HG03175 (cell line): ENCODE measurements at regions not wholly inside any gene's neighbourhood (a gene's known extent, or its start where the extent isn't known, plus 50 kb on each side); places are given as distances from the start of the nearest gene placed in this dataset.
"Not testable (repeated sequence)": the region's sequence is repeated elsewhere in the genome, so short reads cannot be mapped to it uniquely, and the experiment has no call there.

Source experiments
- ATAC-seq: cut with Tn5 transposase; IDR thresholded peaks from one replicate; pipeline ENCODE4 v1.9.1; 2021; ENCODE audit warnings: mild to moderate bottlenecking, moderate library complexity; ENCODE audit not compliant: unreplicated experiment

GRCh38 chr6:92428448-92428847 lies 990.9 kb downstream of the EPHA7 start:
- no peak for ATAC-seq

DNA sequence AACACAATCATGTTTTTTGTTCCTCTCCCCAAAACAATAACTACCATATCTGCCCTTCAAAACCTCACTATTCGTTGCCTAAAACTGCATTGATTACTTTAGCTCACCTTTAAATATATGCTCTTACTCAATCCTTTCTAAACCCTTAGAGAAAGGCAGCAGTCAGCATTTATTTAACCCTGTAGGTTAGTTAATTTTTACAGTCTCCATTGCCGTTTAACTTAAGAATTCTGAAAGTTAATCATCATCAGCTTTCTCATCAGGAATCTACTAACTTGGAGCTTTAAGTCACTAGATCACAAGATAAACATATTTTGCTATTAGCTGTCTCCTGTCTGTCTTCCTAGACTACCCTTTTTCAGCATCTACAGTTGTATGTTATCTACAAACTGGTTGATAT lies 991.9 kb downstream of the EPHA7 start:
- ATAC-seq, result no peak

DNA sequence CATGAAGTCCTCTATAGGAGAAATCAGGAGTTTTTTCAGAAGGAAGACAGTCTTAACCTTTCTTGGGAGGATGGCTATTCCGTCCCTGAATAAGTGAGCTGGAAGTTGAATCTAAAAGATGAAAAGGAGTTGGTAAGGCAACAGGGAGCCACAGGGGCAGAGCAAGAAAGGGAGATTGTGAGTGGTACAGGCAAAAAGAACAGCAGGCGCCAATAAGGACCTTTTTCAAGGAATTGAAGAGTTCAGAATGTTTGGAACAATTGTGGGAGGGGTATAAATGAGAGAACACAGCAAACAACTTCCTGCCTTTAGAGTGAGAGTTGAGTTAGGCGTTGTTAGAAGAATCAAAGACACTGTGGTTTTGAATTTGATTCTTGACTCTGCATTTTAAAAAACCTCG lies 1003.7 kb downstream of the EPHA7 start:
- no peak for ATAC-seq

- ATAC-seq, result no peak
Measured at GRCh38 chr6:92408350-92408749, 1011.0 kb downstream of the EPHA7 start.

GRCh38 chr6:92404281-92404680 lies 1015.1 kb downstream of the EPHA7 start:
- no peak for ATAC-seq

DNA sequence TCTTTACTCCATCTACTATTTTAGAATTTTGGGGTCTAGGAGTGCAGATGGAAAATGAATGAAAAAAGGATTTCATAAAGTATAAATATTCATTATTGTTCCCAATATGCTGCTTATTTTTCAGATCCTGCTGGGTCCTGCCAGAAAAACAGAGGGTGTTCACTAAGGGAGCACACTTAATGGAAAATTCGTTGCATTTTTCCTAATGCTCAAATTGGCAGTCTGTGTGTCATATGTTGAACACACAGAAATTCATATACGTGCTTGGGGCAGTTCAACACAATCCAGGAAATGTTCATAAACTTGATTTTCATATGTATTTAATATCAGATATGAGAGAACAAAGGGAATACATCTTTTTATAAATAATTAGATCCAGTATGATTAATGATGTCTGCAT lies 1019.4 kb downstream of the EPHA7 start:
- ATAC-seq, result no peak

GRCh38 chr6:92388706-92389105 lies 1030.7 kb downstream of the EPHA7 start:
- ATAC-seq, result not testable (repeated sequence)

DNA sequence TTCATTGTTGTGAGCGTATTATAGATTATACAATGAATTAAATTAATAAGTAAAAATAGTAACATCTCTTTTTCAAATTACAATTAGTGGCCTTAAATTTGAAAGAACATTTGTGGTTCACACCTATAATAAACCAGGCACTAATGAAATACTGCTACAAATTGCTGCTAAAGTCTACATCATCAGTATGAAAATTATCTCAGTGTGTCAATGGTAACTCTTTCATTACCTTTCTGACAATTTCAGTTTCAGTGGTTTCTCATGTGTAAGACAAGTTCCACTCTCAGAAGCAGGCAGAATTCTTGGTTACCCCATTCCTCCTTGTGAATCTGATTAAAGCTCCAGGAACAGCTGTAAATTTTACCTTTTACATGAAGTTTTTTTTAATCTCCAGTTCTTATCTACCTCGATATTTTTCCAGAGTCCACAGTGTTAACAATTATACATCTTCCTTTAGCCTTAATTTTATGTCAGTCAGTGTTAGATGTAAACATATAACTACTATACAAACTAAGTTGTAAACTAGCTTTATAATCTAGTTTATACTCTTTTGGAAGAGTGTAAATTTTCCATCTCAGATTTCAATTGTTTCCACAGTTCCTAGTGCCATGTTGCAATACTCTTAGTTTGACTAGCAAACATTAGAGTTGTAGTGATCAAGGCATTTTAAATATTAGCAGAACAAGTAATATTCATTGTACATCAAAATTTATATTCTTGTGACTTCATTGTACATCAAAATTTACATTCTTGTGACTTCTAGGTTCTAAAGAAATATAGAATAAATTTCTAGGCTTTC lies 1038.4 kb downstream of the EPHA7 start:
- ATAC-seq, result no peak

DNA sequence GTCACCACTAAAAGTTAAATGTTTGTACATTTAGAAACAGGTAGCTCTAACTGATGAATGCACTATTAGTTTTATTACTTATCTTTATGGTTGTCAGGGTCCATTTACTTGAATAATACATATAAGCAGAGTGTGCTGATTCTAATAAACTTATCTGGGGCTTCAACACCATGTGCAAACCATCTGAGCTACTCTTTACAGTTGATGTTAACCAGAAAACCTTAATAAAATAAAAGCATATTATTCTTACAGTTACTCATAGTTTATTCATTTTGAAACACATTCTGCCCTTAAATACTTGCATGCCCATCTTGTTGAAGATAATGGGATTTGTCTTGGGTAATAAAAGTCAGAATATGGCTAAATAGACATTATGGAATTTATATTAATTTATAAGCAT lies 1042.2 kb downstream of the EPHA7 start:
- no peak for ATAC-seq

GRCh38 chr6:92376691-92377090 lies 1042.7 kb downstream of the EPHA7 start:
- no peak for ATAC-seq

- ATAC-seq, result no peak
Measured at GRCh38 chr6:92371211-92372208, 1047.8 kb downstream of the EPHA7 start.

DNA sequence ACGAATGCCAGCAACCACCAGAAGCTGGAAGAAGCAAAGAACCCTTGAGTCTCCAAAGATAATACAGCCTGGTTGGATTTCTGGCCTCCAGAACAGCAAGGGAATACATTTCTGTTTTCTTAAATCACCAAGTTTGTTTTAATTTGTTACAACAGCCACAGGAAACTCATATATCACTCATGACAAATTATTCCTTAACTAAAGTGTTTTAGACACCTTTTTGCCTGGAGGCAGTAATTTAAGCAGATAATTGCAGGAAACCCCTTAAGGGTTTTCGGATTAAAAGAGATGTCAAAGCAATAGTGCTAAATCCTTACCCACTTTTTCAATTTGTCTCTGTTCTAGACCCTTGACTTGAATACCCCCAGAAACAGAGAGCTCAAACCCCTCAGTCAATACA lies 1050.0 kb downstream of the EPHA7 start:
- no peak for ATAC-seq

DNA sequence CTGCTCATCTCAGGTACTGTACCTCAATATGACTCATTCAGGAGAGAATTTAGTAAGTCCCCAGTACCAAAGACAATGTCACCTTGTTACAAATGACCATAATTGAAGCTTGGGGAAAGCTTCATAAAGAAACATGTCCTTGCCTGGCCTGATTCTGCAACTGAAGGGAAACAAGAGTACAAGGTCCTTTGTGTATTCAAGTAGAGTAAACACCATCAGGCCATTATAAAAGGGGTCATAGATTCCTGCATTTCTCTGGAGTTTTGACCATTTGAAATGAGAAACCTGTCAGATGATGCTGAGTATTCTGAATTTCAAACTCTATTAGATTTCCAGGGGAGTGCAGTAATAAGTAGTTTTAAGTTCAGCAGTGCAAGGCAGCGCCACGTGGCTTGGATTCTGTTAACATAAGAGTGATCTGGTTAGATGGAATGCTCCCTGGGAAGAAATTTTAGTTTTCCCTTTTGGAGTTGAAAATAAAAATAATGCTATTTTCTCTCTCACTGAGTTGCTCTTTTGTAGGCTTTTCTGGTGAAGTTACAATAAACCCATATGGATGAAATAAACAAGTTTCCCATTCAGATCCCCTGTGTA lies 1054.3 kb downstream of the EPHA7 start:
- no peak for ATAC-seq

GRCh38 chr6:92363111-92363510 lies 1056.2 kb downstream of the EPHA7 start:
- no peak for ATAC-seq

GRCh38 chr6:92362404-92362803 lies 1057.0 kb downstream of the EPHA7 start:
- ATAC-seq, result no peak

GRCh38 chr6:92361990-92362389 lies 1057.4 kb downstream of the EPHA7 start:
- no peak for ATAC-seq

DNA sequence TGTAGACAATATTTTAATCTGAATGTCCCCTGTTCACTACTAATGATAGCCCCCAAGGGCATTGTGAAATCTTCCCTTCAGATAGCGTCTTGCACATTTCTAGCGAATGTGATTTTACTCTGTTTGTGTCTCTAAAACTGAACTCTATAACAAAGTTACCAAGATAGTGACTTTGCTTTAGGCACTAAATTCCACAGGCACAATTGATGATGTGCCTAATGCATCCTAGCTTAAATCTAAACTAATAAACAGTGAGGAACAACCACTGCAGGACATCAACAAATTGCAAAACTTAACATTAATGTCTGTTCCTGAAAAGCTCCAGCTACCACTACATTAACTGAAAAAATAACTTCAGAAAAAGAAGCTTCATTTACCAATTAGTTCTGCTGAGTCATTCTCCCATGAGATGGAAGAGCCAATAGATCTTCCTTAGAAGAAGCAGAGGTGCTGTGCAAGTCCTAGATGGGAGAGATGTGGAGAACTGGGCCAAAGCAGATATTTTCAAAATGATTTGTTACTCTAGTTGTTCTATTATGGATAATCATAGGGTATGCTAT lies 1065.0 kb downstream of the EPHA7 start:
- no peak for ATAC-seq

- ATAC-seq, result no peak
Measured at GRCh38 chr6:92352130-92352529, 1067.2 kb downstream of the EPHA7 start.

DNA sequence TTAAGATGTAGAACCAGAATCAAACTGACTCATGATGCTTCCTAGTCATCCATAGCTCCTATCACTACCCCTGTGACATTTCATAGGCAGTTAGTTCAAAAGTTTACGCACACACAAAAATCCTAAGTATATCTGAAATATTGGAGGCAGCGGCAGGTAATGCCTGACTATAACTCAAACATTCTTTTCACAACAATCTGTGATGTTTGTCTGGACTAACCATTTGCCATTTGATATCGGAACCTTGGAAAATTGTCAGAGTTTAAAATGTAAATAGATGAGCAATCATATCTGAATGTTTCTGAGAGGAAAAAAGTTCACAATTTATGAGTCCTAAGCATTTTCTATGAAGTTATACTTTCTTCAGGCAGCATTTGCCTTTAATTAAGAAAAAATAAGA lies 1078.2 kb downstream of the EPHA7 start:
- no peak for ATAC-seq

DNA sequence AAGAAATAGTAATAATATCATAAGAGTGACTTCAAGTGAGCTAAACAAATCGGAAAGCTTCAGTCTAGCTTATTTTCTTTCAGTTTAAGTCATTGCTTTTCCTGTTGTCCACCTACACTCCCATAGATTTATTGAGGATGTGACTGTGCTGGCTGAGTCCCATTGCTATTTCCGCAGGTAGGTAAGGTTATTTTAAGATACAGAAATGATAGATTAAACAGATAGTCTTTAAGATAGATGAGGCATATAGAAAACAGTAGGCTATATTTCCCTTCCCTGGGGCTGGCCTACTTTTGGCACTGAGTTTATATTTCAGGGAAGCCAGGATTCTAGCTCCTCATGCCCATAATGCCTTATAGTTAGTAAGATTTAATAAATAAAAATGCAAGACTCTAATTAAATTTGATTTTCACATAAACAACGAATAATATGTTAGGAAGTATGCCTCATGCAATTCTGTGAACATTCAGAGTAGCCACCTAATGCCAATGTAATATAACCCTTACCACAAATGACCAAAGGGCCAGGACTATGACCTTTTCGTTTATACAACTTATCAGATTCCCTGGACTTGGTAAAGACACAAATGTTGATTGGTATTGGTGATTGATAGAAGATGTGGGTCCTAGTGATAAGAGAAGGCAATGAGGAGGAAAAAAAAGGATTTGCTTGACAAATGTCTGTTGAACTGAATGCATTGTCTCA lies 1079.3 kb downstream of the EPHA7 start:
- ATAC-seq, result no peak

DNA sequence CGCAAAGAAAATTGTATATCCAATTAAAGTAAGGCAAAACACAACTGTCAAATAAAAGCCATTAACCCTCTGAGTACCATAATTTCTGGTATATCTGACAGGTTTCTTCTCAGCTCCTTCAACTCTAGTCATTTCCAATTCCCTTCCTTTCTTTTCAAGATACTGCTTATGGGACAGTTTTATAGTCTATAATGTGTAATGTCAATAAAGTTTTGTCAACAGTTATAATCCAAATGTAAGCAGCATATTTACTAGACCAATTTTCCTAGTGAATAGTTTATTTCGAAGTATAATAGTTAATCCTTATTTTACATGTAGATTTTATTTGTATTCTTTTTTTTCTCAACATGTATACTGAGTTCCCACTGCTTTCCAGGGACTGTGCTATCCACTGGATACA lies 1081.8 kb downstream of the EPHA7 start:
- no peak for ATAC-seq
